Esophagus squamous epithelium (tissue), 5 donors: ENCODE measurements at regions not wholly inside any gene's neighbourhood (a gene's known extent, or its start where the extent isn't known, plus 50 kb on each side); places are given as distances from the start of the nearest gene placed in this dataset.

Experiments
- DNase-seq: peaks from one replicate; lab custom pipeline; 2025; lab: John Stamatoyannopoulos, UW
- H3K27ac ChIP-seq, 4 donors: fragments of 200-600 bp; sonication (generic); one replicate each; pipeline ENCODE4 v1.5.1; 2016 to 2019; ENCODE audit warnings: mild to moderate bottlenecking in 1 of 4
- H3K27me3 ChIP-seq, 4 donors: fragments of 200-600 bp; sonication (generic); 1 replicate in 3 of 4; 2 replicates in 1 of 4; pipeline versions ENCODE4 v1.5.1 to v1.6.0; 2017 to 2021; ENCODE audit warnings: antibody characterized with exemption in 1 of 4
- H3K36me3 ChIP-seq, 3 donors: fragments of 200-600 bp; sonication (generic); one replicate each; pipeline ENCODE4 v1.5.1; 2016 to 2019
- H3K4me1 ChIP-seq, 3 donors: fragments of 200-600 bp; sonication (generic); one replicate each; pipeline ENCODE4 v1.5.1; 2017 to 2019
- H3K4me3 ChIP-seq, 4 donors: fragments of 200-600 bp; sonication (generic); 1 replicate in 3 of 4; 2 replicates in 1 of 4; pipeline ENCODE4 v1.5.1; 2016 to 2019; ENCODE audit warnings: mild to moderate bottlenecking in 2 of 4, moderate library complexity in 1 of 4
- H3K9me3 ChIP-seq, 3 donors: fragments of 200-600 bp; sonication (generic); one replicate each; pipeline ENCODE4 v1.5.1; 2016 to 2019
- POLR2A ChIP-seq, 4 donors: fragments of 450-650 bp; IDR thresholded peaks; one replicate each; pipeline ENCODE4 v1.6.1; 2017; ENCODE audit warnings: antibody characterized with exemption in 4 of 4, mild to moderate bottlenecking in 4 of 4, moderate library complexity in 3 of 4
- WGBS, 2 donors: methylation state at CpG; one replicate each; pipeline ENCODE4 v1.1.5; 2018; 5-methylcytosine and 5-hydroxymethylcytosine counted together
- intact Hi-C: fragments of 100-400 bp; cut with DNase I; formaldehyde crosslinking; loops from one replicate; pipeline ENCODE4 v1.15.0; 2022
- TF ChIP-seq, protein P1 (sequence below), 6 experiments: fragments of 450-650 bp in 4 of 6; fragments of 200-600 bp in 2 of 6; sonication (generic) in 2 of 6; IDR thresholded peaks; one replicate each; pipeline ENCODE4 v1.5.1; 2016 to 2019; ENCODE audit warnings: antibody characterized with exemption in 6 of 6, mild to moderate bottlenecking in 4 of 6, moderate library complexity in 4 of 6
- donor health status: DM: yes; HTN: yes; CAD: no.

GRCh38 chr3:89679686-89680085, 572.3 kb downstream of the EPHA3 start:
- intact Hi-C loops = no loop called here
- Histone ChIP-seq H3K4me3 (no peak overlapping the region), H3K27me3 (no peaks in the 10 kb centered on the region), H3K27ac (no peak overlapping the region), H3K9me3 (no peaks in the 10 kb centered on the region), H3K36me3 (no peaks in the 10 kb centered on the region), H3K4me1 (no peaks in the 10 kb centered on the region)
- no peak for DNase-seq
- TF ChIP-seq, protein P1, sequence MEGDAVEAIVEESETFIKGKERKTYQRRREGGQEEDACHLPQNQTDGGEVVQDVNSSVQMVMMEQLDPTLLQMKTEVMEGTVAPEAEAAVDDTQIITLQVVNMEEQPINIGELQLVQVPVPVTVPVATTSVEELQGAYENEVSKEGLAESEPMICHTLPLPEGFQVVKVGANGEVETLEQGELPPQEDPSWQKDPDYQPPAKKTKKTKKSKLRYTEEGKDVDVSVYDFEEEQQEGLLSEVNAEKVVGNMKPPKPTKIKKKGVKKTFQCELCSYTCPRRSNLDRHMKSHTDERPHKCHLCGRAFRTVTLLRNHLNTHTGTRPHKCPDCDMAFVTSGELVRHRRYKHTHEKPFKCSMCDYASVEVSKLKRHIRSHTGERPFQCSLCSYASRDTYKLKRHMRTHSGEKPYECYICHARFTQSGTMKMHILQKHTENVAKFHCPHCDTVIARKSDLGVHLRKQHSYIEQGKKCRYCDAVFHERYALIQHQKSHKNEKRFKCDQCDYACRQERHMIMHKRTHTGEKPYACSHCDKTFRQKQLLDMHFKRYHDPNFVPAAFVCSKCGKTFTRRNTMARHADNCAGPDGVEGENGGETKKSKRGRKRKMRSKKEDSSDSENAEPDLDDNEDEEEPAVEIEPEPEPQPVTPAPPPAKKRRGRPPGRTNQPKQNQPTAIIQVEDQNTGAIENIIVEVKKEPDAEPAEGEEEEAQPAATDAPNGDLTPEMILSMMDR (IDR thresholded peaks at IDR 0.05) = no peak
- TF ChIP-seq POLR2A (IDR thresholded peaks at IDR 0.05) = no peak
- 60 to 70% methylated on average over 3 of the region's 3 CpGs for WGBS, 2 donors

DNA sequence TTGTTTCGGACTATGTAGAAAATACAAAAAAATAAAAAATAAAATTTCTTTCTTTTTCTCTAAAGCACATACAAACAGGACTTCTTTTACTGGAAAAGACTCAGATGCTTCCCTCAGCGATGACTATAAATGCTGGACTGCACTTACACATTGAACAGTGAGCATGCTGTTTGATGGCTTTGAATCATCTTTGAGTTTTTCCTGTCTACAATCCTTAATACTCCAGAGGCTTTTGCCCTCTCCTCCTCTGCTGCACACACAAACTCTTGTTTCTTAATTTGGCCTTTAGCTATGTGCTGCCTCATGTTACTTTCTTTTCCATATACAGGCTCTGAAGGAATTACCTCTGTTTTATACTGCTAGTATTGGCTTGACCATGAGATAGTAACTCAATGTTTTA, 575.1 kb downstream of the EPHA3 start:
- WGBS, 2 donors = 64 to 81% methylated on average over 2 of the region's 2 CpGs
- TF ChIP-seq POLR2A (IDR thresholded peaks at IDR 0.05) = no peak
- TF ChIP-seq, protein P1 (IDR thresholded peaks at IDR 0.05) = no peak
- no peak overlapping the region for H3K4me3 ChIP-seq
- H3K36me3 ChIP-seq = no peaks in the 10 kb centered on the region
- H3K27me3 ChIP-seq = no peaks in the 10 kb centered on the region
- intact Hi-C loops = no loop called here
- H3K9me3 ChIP-seq = no peaks in the 10 kb centered on the region
- H3K27ac ChIP-seq = no peak overlapping the region
- DNase-seq = no peak
- no peaks in the 10 kb centered on the region for H3K4me1 ChIP-seq

DNA sequence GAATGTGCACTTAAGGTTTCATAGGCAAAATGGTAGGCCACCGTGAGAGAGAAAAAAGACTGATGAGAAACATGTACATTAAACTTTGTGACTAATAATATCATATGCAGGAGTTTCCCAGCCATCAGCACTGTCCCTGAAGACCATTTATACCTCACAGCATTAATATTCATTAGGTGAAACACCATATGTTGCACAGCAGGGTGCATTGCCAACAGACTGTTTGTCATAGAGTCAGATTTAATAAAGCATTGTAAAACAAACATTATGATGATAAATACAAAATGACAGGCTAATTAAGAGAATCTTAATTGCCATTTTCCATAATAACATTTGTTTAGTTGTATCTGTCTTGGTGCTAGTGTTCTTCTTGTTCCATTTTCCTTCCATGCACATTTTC, 578.3 kb downstream of the EPHA3 start:
- Histone ChIP-seq H3K9me3 (no peaks in the 10 kb centered on the region), H3K36me3 (no peaks in the 10 kb centered on the region), H3K27ac (no peak overlapping the region), H3K27me3 (no peaks in the 10 kb centered on the region), H3K4me3 (no peak overlapping the region), H3K4me1 (no peaks in the 10 kb centered on the region)
- intact Hi-C loops = no loop called here
- no peak for TF ChIP-seq POLR2A (IDR thresholded peaks at IDR 0.05)
- TF ChIP-seq, protein P1 (IDR thresholded peaks at IDR 0.05) = no peak
- DNase-seq = no peak
- 83 to 87% methylated on average over 1 of the region's 1 CpG for WGBS, 2 donors

GRCh38 chr3:89690646-89691045, 583.2 kb downstream of the EPHA3 start:
- no peak for TF ChIP-seq POLR2A (IDR thresholded peaks at IDR 0.05)
- TF ChIP-seq, protein P1 (IDR thresholded peaks at IDR 0.05) = no peak
- WGBS, 2 donors = 36 to 40% methylated on average over 2 of the region's 2 CpGs
- Histone ChIP-seq H3K36me3 (no peaks in the 10 kb centered on the region), H3K27ac (no peak overlapping the region), H3K4me3 (no peak overlapping the region), H3K4me1 (no peaks in the 10 kb centered on the region), H3K9me3 (no peaks in the 10 kb centered on the region), H3K27me3 (no peaks in the 10 kb centered on the region)
- DNase-seq = no peak
- intact Hi-C loops = no loop called here

DNA sequence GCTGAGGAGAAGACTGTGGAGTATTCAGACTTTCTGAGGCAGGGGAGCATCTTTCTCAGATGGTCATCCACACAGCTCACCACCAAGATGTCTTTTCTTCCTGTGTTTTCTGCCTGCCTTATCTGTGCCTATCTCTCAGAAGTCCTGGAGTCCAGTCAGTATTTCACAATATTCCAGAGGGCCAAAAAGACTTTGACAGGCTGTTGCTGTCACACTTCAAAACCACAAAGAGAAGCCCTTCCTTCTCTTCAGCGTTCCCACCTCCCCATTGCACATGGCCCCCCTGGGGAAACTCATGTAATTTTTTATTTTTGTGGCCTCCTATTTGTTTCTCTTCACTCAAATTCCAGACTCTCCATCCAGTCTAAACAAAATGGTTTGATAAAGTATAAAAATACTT, 585.2 kb downstream of the EPHA3 start:
- TF ChIP-seq, protein P1 (IDR thresholded peaks at IDR 0.05) = no peak
- TF ChIP-seq POLR2A (IDR thresholded peaks at IDR 0.05) = no peak
- Histone ChIP-seq H3K4me3 (no peak overlapping the region), H3K9me3 (no peaks in the 10 kb centered on the region), H3K27me3 (no peaks in the 10 kb centered on the region), H3K27ac (no peak overlapping the region), H3K4me1 (no peaks in the 10 kb centered on the region), H3K36me3 (no peaks in the 10 kb centered on the region)
- no peak for DNase-seq
- 18 to 50% methylated on average over 1 of the region's 1 CpG for WGBS, 2 donors
- intact Hi-C loops = no loop called here
